HG03354 (cell line): ENCODE measurements at regions not wholly inside any gene's neighbourhood (a gene's known extent, or its start where the extent isn't known, plus 50 kb on each side); places are given as distances from the start of the nearest gene placed in this dataset.

ENCODE experiments used
- ATAC-seq: cut with Tn5 transposase; IDR thresholded peaks from one replicate; pipeline ENCODE4 v1.9.1; 2021; ENCODE audit warnings: mild to moderate bottlenecking; ENCODE audit not compliant: unreplicated experiment, poor library complexity, severe bottlenecking

- ATAC-seq, result no peak
Measured at GRCh38 chr7:31445686-31446355, 68.1 kb upstream of the ITPRID1 start.

- ATAC-seq, result no peak
Measured at GRCh38 chr7:31448649-31449048, 65.2 kb upstream of the ITPRID1 start.

- no peak for ATAC-seq
Measured at GRCh38 chr7:31455844-31456243, 58.0 kb upstream of the ITPRID1 start.

GRCh38 chr7:31456646-31457368, 57.1 kb upstream of the ITPRID1 start:
- no peak for ATAC-seq

GRCh38 chr7:31457551-31457950, 56.3 kb upstream of the ITPRID1 start:
- ATAC-seq, result no peak

GRCh38 chr7:31458203-31458602, 55.7 kb upstream of the ITPRID1 start:
- ATAC-seq, result no peak

GRCh38 chr7:31462636-31463035, 51.3 kb upstream of the ITPRID1 start:
- ATAC-seq, result no peak
